Calu3 (cell line): ENCODE measurements at regions not wholly inside any gene's neighbourhood (a gene's known extent, or its start where the extent isn't known, plus 50 kb on each side); places are given as distances from the start of the nearest gene placed in this dataset.
"Not testable (repeated sequence)": the region's sequence is repeated elsewhere in the genome, so short reads cannot be mapped to it uniquely, and the experiment has no call there.

Experiments used
- BruUV-seq: library from RNA; stranded (reverse); fragments of 400-500 nt; replicated peaks from 2 replicates; lab custom pipeline; 2021; lab: Mats Ljungman, UMichigan
- CTCF ChIA-PET: fragments of 300-600 bp; sonication (Branson Sonifier 250); formaldehyde crosslinking; loops from one replicate; lab custom pipeline; 2022; ENCODE audit warnings: antibody characterized with exemption; lab: Charles Lee
- DNase-seq: peaks from one replicate; pipeline ENCODE4 v3.0.0; 2022
- H3K27ac Mint-ChIP-seq: one replicate; pipeline ENCODE4 v1.8.0; 2022; ENCODE audit warnings: mixed read lengths; ENCODE audit not compliant: unreplicated experiment
- H3K27me3 Mint-ChIP-seq: one replicate; pipeline ENCODE4 v1.8.0; 2022; ENCODE audit warnings: mixed read lengths; ENCODE audit not compliant: unreplicated experiment
- H3K36me3 Mint-ChIP-seq: one replicate; pipeline ENCODE4 v1.8.0; 2022; ENCODE audit warnings: mild to moderate bottlenecking, moderate library complexity, mixed read lengths; ENCODE audit not compliant: insufficient read depth, unreplicated experiment
- H3K4me1 Mint-ChIP-seq: one replicate; pipeline ENCODE4 v1.8.0; 2022; ENCODE audit warnings: mild to moderate bottlenecking, low read depth, mixed read lengths; ENCODE audit not compliant: unreplicated experiment
- H3K4me3 Mint-ChIP-seq: one replicate; pipeline ENCODE4 v1.8.0; 2022; ENCODE audit warnings: mild to moderate bottlenecking, low read depth, moderate library complexity, mixed read lengths; ENCODE audit not compliant: unreplicated experiment
- H3K9me3 Mint-ChIP-seq: one replicate; pipeline ENCODE4 v1.8.0; 2022; ENCODE audit warnings: low read depth, mixed read lengths; ENCODE audit not compliant: unreplicated experiment
- CTCF ChIP-seq: fragments of 200-600 bp; IDR thresholded peaks from one replicate; pipeline ENCODE4 v1.8.0; 2022; ENCODE audit warnings: antibody characterized with exemption; ENCODE audit not compliant: unreplicated experiment
- intact Hi-C: fragments of 100-400 bp; cut with micrococcal nuclease; formaldehyde crosslinking; loops from one replicate; pipeline ENCODE4 v1.10.0; 2022; ENCODE audit not compliant: unreplicated experiment

- intact Hi-C loops, result no loop called here
Measured at GRCh38 chr5:51625224-51625968, 242.1 kb downstream of the ISL1 start.

GRCh38 chr5:51632027-51632426 lies 248.8 kb downstream of the ISL1 start:
- Mint-ChIP-seq H3K4me3 (no peak overlapping the region), H3K4me1 (no peaks in the 10 kb centered on the region), H3K36me3 (no peaks in the 10 kb centered on the region), H3K9me3 (peaks cover 2% of the 10 kb centered on the region), H3K27ac (no peak overlapping the region), H3K27me3 (no peaks in the 10 kb centered on the region)
- TF ChIP-seq CTCF, result no peak
- CTCF ChIA-PET, result no interaction called here
- no TSS peak for BruUV-seq
- intact Hi-C loops, result no loop called here
- DNase-seq, result no peak

More at GRCh38 chr5:51625224-51625968, 242.1 kb downstream of the ISL1 start:
- no peak for TF ChIP-seq CTCF
- CTCF ChIA-PET, result no interaction called here
- H3K4me3 Mint-ChIP-seq, result no peak overlapping the region
- no peak for DNase-seq
- H3K4me1 Mint-ChIP-seq, result no peaks in the 10 kb centered on the region
- no TSS peak for BruUV-seq
- H3K36me3 Mint-ChIP-seq, result no peaks in the 10 kb centered on the region
- H3K27me3 Mint-ChIP-seq, result no peaks in the 10 kb centered on the region
- H3K27ac Mint-ChIP-seq, result no peak overlapping the region
- peaks cover 2% of the 10 kb centered on the region for H3K9me3 Mint-ChIP-seq

GRCh38 chr5:51632793-51633192 lies 249.5 kb downstream of the ISL1 start:
- Mint-ChIP-seq H3K9me3 (peaks cover 2% of the 10 kb centered on the region), H3K4me3 (no peak overlapping the region), H3K4me1 (no peaks in the 10 kb centered on the region), H3K36me3 (no peaks in the 10 kb centered on the region), H3K27me3 (no peaks in the 10 kb centered on the region), H3K27ac (no peak overlapping the region)
- intact Hi-C loops, result no loop called here
- BruUV-seq, result no TSS peak
- DNase-seq, result no peak
- TF ChIP-seq CTCF, result no peak
- CTCF ChIA-PET, result no interaction called here

GRCh38 chr5:51636973-51637372 lies 253.7 kb downstream of the ISL1 start:
- H3K4me3 Mint-ChIP-seq, BruUV-seq, H3K27me3 Mint-ChIP-seq, H3K36me3 Mint-ChIP-seq, H3K4me1 Mint-ChIP-seq, H3K9me3 Mint-ChIP-seq, intact Hi-C loops, DNase-seq, H3K27ac Mint-ChIP-seq, CTCF ChIA-PET: not testable (repeated sequence)

- peaks cover 4% of the 10 kb centered on the region for H3K9me3 Mint-ChIP-seq
- H3K27ac Mint-ChIP-seq, result no peak overlapping the region
- no peak for DNase-seq
- TF ChIP-seq CTCF, result no peak
- H3K27me3 Mint-ChIP-seq, result no peaks in the 10 kb centered on the region
- H3K4me3 Mint-ChIP-seq, result no peak overlapping the region
- H3K36me3 Mint-ChIP-seq, result peaks cover 5% of the 10 kb centered on the region
- no TSS peak for BruUV-seq
- intact Hi-C loops, result no loop called here
- CTCF ChIA-PET, result no interaction called here
- no peaks in the 10 kb centered on the region for H3K4me1 Mint-ChIP-seq
Measured at GRCh38 chr5:51644976-51645375, 261.7 kb downstream of the ISL1 start.
